Fibroblast of lung (primary cell): ENCODE measurements at regions not wholly inside any gene's neighbourhood (a gene's known extent, or its start where the extent isn't known, plus 50 kb on each side); places are given as distances from the start of the nearest gene placed in this dataset.

Experiments
- DNase-seq, 2 donors: peaks; one replicate each; pipeline versions ENCODE4 v3.0.0 to v3.0.0-alpha.2; 2010; ENCODE audit warnings: low read depth in 2 of 2
- H2AFZ ChIP-seq: 2 replicates; pipeline ENCODE4 v1.5.1; 2012; ENCODE audit warnings: low read length, control low read depth, inconsistent platforms
- H3K27ac ChIP-seq: 2 replicates; pipeline ENCODE4 v1.5.1; 2011; ENCODE audit warnings: low read length, control low read depth; ENCODE audit not compliant: insufficient read depth
- H3K27me3 ChIP-seq: 2 replicates; pipeline ENCODE4 v1.5.1; 2011; ENCODE audit warnings: mild to moderate bottlenecking, low read length; ENCODE audit not compliant: control insufficient read depth, insufficient read depth
- H3K36me3 ChIP-seq: 2 replicates; pipeline ENCODE4 v1.5.1; 2011; ENCODE audit warnings: low read length; ENCODE audit not compliant: control insufficient read depth, insufficient read depth
- H3K4me1 ChIP-seq: 2 replicates; pipeline ENCODE4 v1.5.1; 2011; ENCODE audit warnings: low read length; ENCODE audit not compliant: control insufficient read depth, insufficient read depth; ENCODE audit errors: extremely low read depth
- H3K4me2 ChIP-seq: 2 replicates; pipeline ENCODE4 v1.5.1; 2011; ENCODE audit warnings: low read length, control low read depth; ENCODE audit not compliant: insufficient read depth; ENCODE audit errors: extremely low read depth
- H3K4me3 ChIP-seq, 4 experiments: fragments of 200-600 bp in 1 of 4; sonication (generic) in 1 of 4; replicated peaks in 1 of 4; 2 replicates each; pipeline ENCODE4 v1.5.1; 2011 to 2016; ENCODE audit warnings: low read length in 4 of 4, low read depth in 3 of 4, mild to moderate bottlenecking in 3 of 4, control low read depth in 2 of 4, inconsistent platforms in 1 of 4, mixed read lengths in 1 of 4; ENCODE audit not compliant: insufficient read depth in 1 of 4; ENCODE audit errors: control extremely low read depth in 1 of 4
- H3K79me2 ChIP-seq: 2 replicates; pipeline ENCODE4 v1.5.1; 2012; ENCODE audit warnings: mild to moderate bottlenecking, low read length, inconsistent platforms; ENCODE audit not compliant: control insufficient read depth, insufficient read depth
- H3K9ac ChIP-seq: 2 replicates; pipeline ENCODE4 v1.5.1; 2011; ENCODE audit warnings: mild to moderate bottlenecking, low read length, control low read depth; ENCODE audit not compliant: insufficient read depth
- H3K9me3 ChIP-seq: 2 replicates; pipeline ENCODE4 v1.5.1; 2012; ENCODE audit warnings: low read depth, low read length; ENCODE audit not compliant: control insufficient read depth, insufficient read depth
- H4K20me1 ChIP-seq: 2 replicates; pipeline ENCODE4 v1.5.1; 2011; ENCODE audit warnings: low read length; ENCODE audit not compliant: control insufficient read depth, insufficient read depth; ENCODE audit errors: extremely low read depth
- EZH2 ChIP-seq: IDR thresholded peaks from 2 replicates; pipeline ENCODE4 v1.5.1; 2012; ENCODE audit warnings: low read length, control low read depth, mild to moderate bottlenecking; ENCODE audit errors: missing control alignments
- TF ChIP-seq, protein P1 (sequence below), 2 donors: IDR thresholded peaks in 1 of 2; conservative IDR thresholded peaks in 1 of 2; 1 replicate in 1 of 2; 2 replicates in 1 of 2; pipeline ENCODE4 v1.5.1; 2011 to 2012; ENCODE audit warnings: low read length in 2 of 2, control low read depth in 1 of 2, inconsistent platforms in 1 of 2, low read depth in 1 of 2, mild to moderate bottlenecking in 1 of 2

GRCh38 chr6:145561095-145562072, 173.9 kb downstream of the EPM2A start:
- TF ChIP-seq, protein P1, sequence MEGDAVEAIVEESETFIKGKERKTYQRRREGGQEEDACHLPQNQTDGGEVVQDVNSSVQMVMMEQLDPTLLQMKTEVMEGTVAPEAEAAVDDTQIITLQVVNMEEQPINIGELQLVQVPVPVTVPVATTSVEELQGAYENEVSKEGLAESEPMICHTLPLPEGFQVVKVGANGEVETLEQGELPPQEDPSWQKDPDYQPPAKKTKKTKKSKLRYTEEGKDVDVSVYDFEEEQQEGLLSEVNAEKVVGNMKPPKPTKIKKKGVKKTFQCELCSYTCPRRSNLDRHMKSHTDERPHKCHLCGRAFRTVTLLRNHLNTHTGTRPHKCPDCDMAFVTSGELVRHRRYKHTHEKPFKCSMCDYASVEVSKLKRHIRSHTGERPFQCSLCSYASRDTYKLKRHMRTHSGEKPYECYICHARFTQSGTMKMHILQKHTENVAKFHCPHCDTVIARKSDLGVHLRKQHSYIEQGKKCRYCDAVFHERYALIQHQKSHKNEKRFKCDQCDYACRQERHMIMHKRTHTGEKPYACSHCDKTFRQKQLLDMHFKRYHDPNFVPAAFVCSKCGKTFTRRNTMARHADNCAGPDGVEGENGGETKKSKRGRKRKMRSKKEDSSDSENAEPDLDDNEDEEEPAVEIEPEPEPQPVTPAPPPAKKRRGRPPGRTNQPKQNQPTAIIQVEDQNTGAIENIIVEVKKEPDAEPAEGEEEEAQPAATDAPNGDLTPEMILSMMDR (conservative IDR thresholded peaks at IDR 0.05 in 1 of 2, IDR thresholded peaks at IDR 0.05 in 1 of 2; ENCODE audit: low read depth in 1 of 2, low read length in 2 of 2), result no peak
- no peak for TF ChIP-seq EZH2
- Histone ChIP-seq H3K9ac (no peak overlapping the region), H3K36me3 (no peaks in the 10 kb centered on the region), H2AFZ (no peak overlapping the region), H3K79me2 (no peaks in the 10 kb centered on the region), H4K20me1 (no peaks in the 10 kb centered on the region), H3K27ac (no peak overlapping the region), H3K9me3 (no peaks in the 10 kb centered on the region), H3K4me3 (no peak overlapping the region), H3K27me3 (no peaks in the 10 kb centered on the region), H3K4me1 (no peaks in the 10 kb centered on the region), H3K4me2 (no peak overlapping the region)
- peak in 1 of 2 donors; percentile 43 for DNase-seq

DNA sequence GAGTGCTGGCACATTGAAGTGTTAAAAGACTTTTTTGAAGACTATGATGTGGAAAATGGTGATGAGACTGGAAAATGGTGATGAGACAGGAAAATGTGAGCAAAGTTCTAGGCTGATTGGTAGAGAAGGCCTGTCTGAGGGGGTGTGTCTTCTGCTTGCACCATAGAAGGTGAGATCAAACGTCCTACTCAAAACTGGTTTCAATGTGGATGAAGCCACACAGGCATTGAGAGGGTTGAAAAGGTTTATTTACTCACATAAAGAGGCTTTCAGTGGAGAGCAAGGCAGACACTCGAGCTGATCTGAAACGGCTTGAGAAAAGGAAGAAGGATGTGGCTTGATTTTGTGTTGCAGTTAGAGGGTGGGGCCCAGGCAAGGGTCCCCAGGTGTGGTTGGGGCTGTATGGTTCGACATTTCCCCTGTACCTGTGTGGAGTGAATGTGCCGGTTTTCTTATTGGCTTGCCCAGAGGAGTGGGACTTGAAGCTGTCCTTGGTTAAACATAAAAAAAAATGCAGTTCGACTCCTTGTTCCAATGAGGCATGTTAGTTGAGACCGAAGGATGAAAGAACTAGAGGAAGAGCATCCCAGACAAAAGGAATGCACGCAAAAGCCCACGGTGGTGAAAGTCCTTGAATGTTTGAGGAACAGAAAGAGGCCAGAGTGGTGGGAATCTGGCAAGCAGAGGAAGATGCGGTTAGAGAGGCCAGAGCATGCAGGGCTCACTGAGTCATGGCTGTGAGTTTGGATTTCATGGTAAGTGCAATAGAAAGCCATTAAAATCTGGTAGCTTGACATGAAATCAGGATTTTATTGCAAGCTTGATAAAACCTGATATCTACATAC, 172.3 kb downstream of the EPM2A start:
- Histone ChIP-seq H3K4me3 (no peak overlapping the region), H3K27me3 (no peaks in the 10 kb centered on the region), H3K9me3 (no peaks in the 10 kb centered on the region), H2AFZ (no peak overlapping the region), H4K20me1 (no peaks in the 10 kb centered on the region), H3K36me3 (no peaks in the 10 kb centered on the region), H3K9ac (no peak overlapping the region), H3K4me2 (no peak overlapping the region), H3K27ac (no peak overlapping the region), H3K79me2 (no peaks in the 10 kb centered on the region), H3K4me1 (no peaks in the 10 kb centered on the region)
- peak in 1 of 2 donors; percentile 68 for DNase-seq
- TF ChIP-seq, protein P1 (conservative IDR thresholded peaks at IDR 0.05 in 1 of 2, IDR thresholded peaks at IDR 0.05 in 1 of 2; ENCODE audit: low read depth in 1 of 2, low read length in 2 of 2), result no peak
- TF ChIP-seq EZH2, result no peak

DNA sequence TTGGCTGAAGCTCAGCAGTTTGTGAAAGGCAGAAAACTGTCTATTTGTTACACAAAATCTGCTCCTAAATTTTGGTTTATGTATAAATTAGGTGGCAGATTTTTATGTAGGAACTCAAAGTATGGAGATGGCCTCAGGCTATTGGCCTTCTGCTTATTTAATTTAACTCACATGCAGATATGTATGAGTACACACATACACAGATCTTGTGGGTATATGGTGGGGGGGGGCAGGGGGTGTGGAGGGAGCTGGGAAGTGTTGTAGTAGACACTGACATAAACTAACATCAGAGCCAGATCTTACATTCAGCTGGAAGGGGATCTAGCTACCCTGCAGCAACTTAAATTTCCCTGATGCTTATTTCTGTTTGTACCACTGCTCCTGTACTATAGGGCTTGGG, 170.8 kb downstream of the EPM2A start:
- Histone ChIP-seq H3K79me2 (no peaks in the 10 kb centered on the region), H3K36me3 (no peaks in the 10 kb centered on the region), H3K9ac (no peak overlapping the region), H3K27ac (no peak overlapping the region), H4K20me1 (no peaks in the 10 kb centered on the region), H3K4me3 (no peak overlapping the region), H3K4me1 (no peaks in the 10 kb centered on the region), H3K27me3 (no peaks in the 10 kb centered on the region), H2AFZ (no peak overlapping the region), H3K9me3 (no peaks in the 10 kb centered on the region), H3K4me2 (no peak overlapping the region)
- DNase-seq, result no peak
- TF ChIP-seq, protein P1 (conservative IDR thresholded peaks at IDR 0.05 in 1 of 2, IDR thresholded peaks at IDR 0.05 in 1 of 2; ENCODE audit: low read depth in 1 of 2, low read length in 2 of 2), result no peak
- TF ChIP-seq EZH2, result no peak
